CD14-positive monocyte (primary cell): ENCODE measurements at regions not wholly inside any gene's neighbourhood (a gene's known extent, or its start where the extent isn't known, plus 50 kb on each side); places are given as distances from the start of the nearest gene placed in this dataset.

ENCODE experiments used
- DNase-seq, 3 donors: peaks; one replicate each; pipeline ENCODE4 v3.0.0-alpha.2; 2011 to 2022
- H2AFZ ChIP-seq: 2 replicates; pipeline ENCODE4 v1.6.0; 2012; ENCODE audit warnings: mild to moderate bottlenecking, low read depth, low read length, inconsistent platforms; ENCODE audit not compliant: insufficient read depth, poor library complexity, severe bottlenecking
- H3K27ac ChIP-seq, 2 donors: 1 replicate in 1 of 2; 2 replicates in 1 of 2; pipeline ENCODE4 v1.5.1; 2012 to 2013; ENCODE audit warnings: low read length in 2 of 2, control low read depth in 1 of 2, inconsistent platforms in 1 of 2, low read depth in 1 of 2, mild to moderate bottlenecking in 1 of 2
- H3K27me3 ChIP-seq, 2 donors: one replicate each; pipeline versions ENCODE4 v1.6.0 to v1.6.1; 2011 to 2013; ENCODE audit warnings: low read length in 2 of 2; ENCODE audit not compliant: control insufficient read depth in 2 of 2, insufficient read depth in 2 of 2
- H3K36me3 ChIP-seq, 2 donors: replicated peaks in 1 of 2; 1 replicate in 1 of 2; 2 replicates in 1 of 2; pipeline versions ENCODE4 v1.5.1 to v1.6.1; 2012 to 2013; ENCODE audit warnings: low read length in 2 of 2, control low read depth in 1 of 2, inconsistent platforms in 1 of 2, mild to moderate bottlenecking in 1 of 2; ENCODE audit not compliant: insufficient read depth in 2 of 2, control insufficient read depth in 1 of 2
- H3K4me1 ChIP-seq, 2 donors: 1 replicate in 1 of 2; 2 replicates in 1 of 2; pipeline versions ENCODE4 v1.5.1 to v1.6.1; 2012 to 2013; ENCODE audit warnings: low read length in 2 of 2, control low read depth in 1 of 2, inconsistent platforms in 1 of 2, mild to moderate bottlenecking in 1 of 2, moderate library complexity in 1 of 2; ENCODE audit not compliant: insufficient read depth in 2 of 2, control insufficient read depth in 1 of 2
- H3K4me2 ChIP-seq: replicated peaks from 2 replicates; pipeline ENCODE3; 2012; ENCODE audit warnings: low read length, moderate library complexity, mild to moderate bottlenecking; ENCODE audit not compliant: poor library complexity, severe bottlenecking; ENCODE audit errors: extremely low read depth
- H3K4me3 ChIP-seq, 3 experiments: fragments of 200-600 bp in 1 of 3; sonication (generic) in 1 of 3; replicated peaks in 1 of 3; 1 replicate in 2 of 3; 2 replicates in 1 of 3; pipeline ENCODE4 v1.5.1; 2011 to 2013; ENCODE audit warnings: low read length in 3 of 3, mild to moderate bottlenecking in 3 of 3, control low read depth in 2 of 3, low read depth in 2 of 3, inconsistent platforms in 1 of 3, moderate library complexity in 1 of 3
- H3K79me2 ChIP-seq: 2 replicates; pipeline ENCODE4 v1.6.0; 2012; ENCODE audit warnings: mild to moderate bottlenecking, control low read depth, inconsistent platforms, low read length, moderate library complexity; ENCODE audit not compliant: insufficient read depth
- H3K9ac ChIP-seq: 2 replicates; pipeline ENCODE4 v1.6.0; 2017; ENCODE audit warnings: low read length, mild to moderate bottlenecking; ENCODE audit not compliant: insufficient read depth, poor library complexity, severe bottlenecking
- H3K9me3 ChIP-seq, 2 donors: replicated peaks in 1 of 2; 1 replicate in 1 of 2; 2 replicates in 1 of 2; pipeline versions ENCODE4 v1.5.1 to v1.6.1; 2012 to 2013; ENCODE audit warnings: low read length in 2 of 2, control low read depth in 1 of 2; ENCODE audit not compliant: control insufficient read depth in 1 of 2, insufficient read depth in 1 of 2
- H4K20me1 ChIP-seq: 2 replicates; pipeline ENCODE4 v1.6.0; 2012; ENCODE audit warnings: mild to moderate bottlenecking, low read length, control low read depth, moderate library complexity; ENCODE audit not compliant: insufficient read depth
- H3K27ac Mint-ChIP-seq, 7 donors: one replicate each; pipeline ENCODE4 v1.8.0; 2020; ENCODE audit warnings: mild to moderate bottlenecking in 7 of 7, mixed read lengths in 7 of 7, moderate library complexity in 6 of 7, inconsistent platforms in 2 of 7
- H3K27me3 Mint-ChIP-seq, 3 donors: one replicate each; pipeline ENCODE4 v1.8.0; 2021 to 2022; ENCODE audit warnings: low read depth in 3 of 3, mild to moderate bottlenecking in 3 of 3, mixed read lengths in 3 of 3, moderate library complexity in 3 of 3, inconsistent platforms in 1 of 3
- H3K36me3 Mint-ChIP-seq, 2 donors: one replicate each; pipeline ENCODE4 v1.8.0; 2020; ENCODE audit warnings: mixed read lengths in 2 of 2, inconsistent platforms in 1 of 2, mild to moderate bottlenecking in 1 of 2
- H3K4me1 Mint-ChIP-seq: one replicate; pipeline ENCODE4 v1.8.0; 2020; ENCODE audit warnings: mild to moderate bottlenecking, mixed read lengths
- H3K4me3 Mint-ChIP-seq, 2 donors: one replicate each; pipeline ENCODE4 v1.8.0; 2020; ENCODE audit warnings: mild to moderate bottlenecking in 2 of 2, mixed read lengths in 2 of 2, moderate library complexity in 1 of 2
- H3K9me3 Mint-ChIP-seq, 7 donors: one replicate each; pipeline ENCODE4 v1.8.0; 2020 to 2022; ENCODE audit warnings: mixed read lengths in 7 of 7, mild to moderate bottlenecking in 6 of 7, moderate library complexity in 6 of 7, inconsistent platforms in 2 of 7
- CTCF ChIP-seq: fragments of 200-600 bp; IDR thresholded peaks from one replicate; pipeline ENCODE4 v1.8.0; 2022; ENCODE audit warnings: antibody characterized with exemption, mild to moderate bottlenecking
- WGBS: methylation state at CpG from one replicate; pipeline ENCODE4 v1.1.5; 2013; ENCODE audit warnings: missing lambda C conversion rate; ENCODE audit not compliant: insufficient coverage; 5-methylcytosine and 5-hydroxymethylcytosine counted together
- intact Hi-C, 2 donors: fragments of 100-400 bp; cut with micrococcal nuclease; formaldehyde crosslinking; loops; one replicate each; pipeline versions ENCODE4 v1.15.0 to v1.15.1; 2023

- Mint-ChIP-seq H3K4me3 (no peak overlapping the region), H3K4me1 (no peaks in the 10 kb centered on the region), H3K27me3 (peaks cover 9 to 21% (median 10%) of the 10 kb centered on the region in 3 donors), H3K9me3 (peaks cover 0 to 3% (median 0%) of the 10 kb centered on the region in 7 donors), H3K36me3 (no peaks in the 10 kb centered on the region), H3K27ac (no peak overlapping the region)
- DNase-seq = no peak
- H3K9me3 ChIP-seq = no peaks in the 10 kb centered on the region
- WGBS = 60% methylated on average over 1 of the region's 2 CpGs
- intact Hi-C loops = loop anchor here in 1 of 2 donors (10.0 kb wide), 1 partner anchor 57 kb away; no protein-coding TSS in a partner anchor
- no peak overlapping the region for H2AFZ ChIP-seq
- H3K36me3 ChIP-seq = no peaks in the 10 kb centered on the region
- H3K4me1 ChIP-seq = no peaks in the 10 kb centered on the region
- no peak overlapping the region for H3K27ac ChIP-seq
- no peaks in the 10 kb centered on the region for H3K27me3 ChIP-seq
- H3K9ac ChIP-seq = no peak overlapping the region
- H3K4me2 ChIP-seq = no peak overlapping the region
- H4K20me1 ChIP-seq = no peaks in the 10 kb centered on the region
- no peaks in the 10 kb centered on the region for H3K79me2 ChIP-seq
- H3K4me3 ChIP-seq = no peak overlapping the region
- TF ChIP-seq CTCF = no peak
These were observed 264.1 kb downstream of the CBLN1 start for GRCh38 chr16:49017501-49017900.

- no peaks in the 10 kb centered on the region for H3K36me3 ChIP-seq
- Mint-ChIP-seq H3K36me3 (no peaks in the 10 kb centered on the region), H3K27ac (no peak overlapping the region), H3K27me3 (peaks cover 9 to 22% (median 10%) of the 10 kb centered on the region in 3 donors), H3K4me1 (no peaks in the 10 kb centered on the region), H3K4me3 (no peak overlapping the region), H3K9me3 (peaks cover 0 to 5% (median 0%) of the 10 kb centered on the region in 7 donors)
- 78% methylated on average over 8 of the region's 8 CpGs for WGBS
- no peak for DNase-seq
- H3K4me1 ChIP-seq = no peaks in the 10 kb centered on the region
- no peak overlapping the region for H2AFZ ChIP-seq
- no peaks in the 10 kb centered on the region for H3K9me3 ChIP-seq
- H3K4me3 ChIP-seq = no peak overlapping the region
- intact Hi-C loops = loop anchor here in 1 of 2 donors (10.0 kb wide), 1 partner anchor 58 kb away; no protein-coding TSS in a partner anchor
- no peak overlapping the region for H3K4me2 ChIP-seq
- H3K27me3 ChIP-seq = no peaks in the 10 kb centered on the region
- no peak overlapping the region for H3K27ac ChIP-seq
- H3K9ac ChIP-seq = no peak overlapping the region
- no peaks in the 10 kb centered on the region for H3K79me2 ChIP-seq
- TF ChIP-seq CTCF = no peak
- H4K20me1 ChIP-seq = no peaks in the 10 kb centered on the region
These were observed 265.2 kb downstream of the CBLN1 start for GRCh38 chr16:49016461-49016860.
